AG04449 (cell line): ENCODE measurements at regions not wholly inside any gene's neighbourhood (a gene's known extent, or its start where the extent isn't known, plus 50 kb on each side); places are given as distances from the start of the nearest gene placed in this dataset.

ENCODE experiments used
- CTCF ChIA-PET: fragments of 350-600 bp; formaldehyde crosslinking; extraction: SDS; loops from one replicate; lab custom pipeline; 2021; ENCODE audit warnings: antibody characterized with exemption; lab: Yijun Ruan, JAX
- POLR2A ChIA-PET: fragments of 400-600, 350-600 bp; formaldehyde crosslinking; extraction: SDS; loops from one replicate; lab custom pipeline; 2020; ENCODE audit warnings: antibody characterized with exemption, inconsistent platforms; lab: Yijun Ruan, JAX
- DNase-seq: peaks from one replicate; pipeline ENCODE4 v3.0.0-alpha.2; 2010; ENCODE audit warnings: low read depth, low spot score
- H3K4me3 ChIP-seq: 2 replicates; pipeline ENCODE4 v1.5.1; 2011; ENCODE audit warnings: low read depth, mild to moderate bottlenecking, control low read depth, low read length
- TF ChIP-seq, protein P1 (sequence below): IDR thresholded peaks from one replicate; pipeline ENCODE4 v1.5.1; 2011; ENCODE audit warnings: mild to moderate bottlenecking, moderate library complexity, low read length, control low read depth, inconsistent platforms; ENCODE audit not compliant: insufficient read depth; ENCODE audit errors: missing control alignments

DNA sequence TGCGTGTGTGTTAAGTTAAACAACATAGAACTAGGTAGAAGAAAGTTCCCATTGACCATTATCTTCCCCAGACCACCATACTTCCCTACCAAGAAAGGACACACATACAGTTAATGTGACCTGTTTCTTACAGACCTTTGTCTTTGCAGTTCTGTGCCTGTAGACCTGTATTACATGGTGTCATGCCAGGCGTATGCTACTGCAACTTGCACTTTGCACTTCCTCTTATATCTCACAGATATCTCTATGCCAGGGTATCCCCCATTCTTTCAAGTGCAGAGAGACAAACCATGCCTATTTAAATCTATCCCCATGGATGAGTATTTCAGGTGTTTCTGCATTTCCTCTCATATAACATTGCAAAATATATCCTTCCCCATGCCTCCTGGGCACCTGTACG lies 136.8 kb upstream of the PKDCC start:
- TF ChIP-seq, protein P1, sequence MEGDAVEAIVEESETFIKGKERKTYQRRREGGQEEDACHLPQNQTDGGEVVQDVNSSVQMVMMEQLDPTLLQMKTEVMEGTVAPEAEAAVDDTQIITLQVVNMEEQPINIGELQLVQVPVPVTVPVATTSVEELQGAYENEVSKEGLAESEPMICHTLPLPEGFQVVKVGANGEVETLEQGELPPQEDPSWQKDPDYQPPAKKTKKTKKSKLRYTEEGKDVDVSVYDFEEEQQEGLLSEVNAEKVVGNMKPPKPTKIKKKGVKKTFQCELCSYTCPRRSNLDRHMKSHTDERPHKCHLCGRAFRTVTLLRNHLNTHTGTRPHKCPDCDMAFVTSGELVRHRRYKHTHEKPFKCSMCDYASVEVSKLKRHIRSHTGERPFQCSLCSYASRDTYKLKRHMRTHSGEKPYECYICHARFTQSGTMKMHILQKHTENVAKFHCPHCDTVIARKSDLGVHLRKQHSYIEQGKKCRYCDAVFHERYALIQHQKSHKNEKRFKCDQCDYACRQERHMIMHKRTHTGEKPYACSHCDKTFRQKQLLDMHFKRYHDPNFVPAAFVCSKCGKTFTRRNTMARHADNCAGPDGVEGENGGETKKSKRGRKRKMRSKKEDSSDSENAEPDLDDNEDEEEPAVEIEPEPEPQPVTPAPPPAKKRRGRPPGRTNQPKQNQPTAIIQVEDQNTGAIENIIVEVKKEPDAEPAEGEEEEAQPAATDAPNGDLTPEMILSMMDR = no peak
- H3K4me3 ChIP-seq = no peak overlapping the region
- DNase-seq = no peak
- ChIA-PET POLR2A (no interaction called here), CTCF (no interaction called here)

DNA sequence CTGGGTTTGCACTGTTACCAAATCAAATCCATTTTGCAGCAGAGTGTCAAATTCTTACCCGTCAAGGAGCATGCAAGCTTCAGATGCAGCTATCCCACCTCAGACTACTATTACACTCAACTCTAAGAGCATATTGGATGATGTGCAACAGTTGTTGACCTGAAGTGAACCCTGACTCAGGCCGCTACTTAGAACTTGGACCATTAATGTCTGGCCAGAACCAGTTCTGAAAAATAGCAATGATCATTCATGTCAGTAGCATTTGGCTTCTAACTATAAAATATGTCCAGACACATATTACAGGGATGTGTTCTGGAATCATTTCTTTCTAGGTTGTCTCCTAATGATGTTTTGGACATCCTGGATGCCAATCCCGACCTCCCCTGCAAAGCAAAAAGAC lies 135.5 kb upstream of the PKDCC start:
- CTCF ChIA-PET = no interaction called here
- POLR2A ChIA-PET = no interaction called here
- H3K4me3 ChIP-seq = no peak overlapping the region
- DNase-seq = no peak
- TF ChIP-seq, protein P1 = no peak

DNA sequence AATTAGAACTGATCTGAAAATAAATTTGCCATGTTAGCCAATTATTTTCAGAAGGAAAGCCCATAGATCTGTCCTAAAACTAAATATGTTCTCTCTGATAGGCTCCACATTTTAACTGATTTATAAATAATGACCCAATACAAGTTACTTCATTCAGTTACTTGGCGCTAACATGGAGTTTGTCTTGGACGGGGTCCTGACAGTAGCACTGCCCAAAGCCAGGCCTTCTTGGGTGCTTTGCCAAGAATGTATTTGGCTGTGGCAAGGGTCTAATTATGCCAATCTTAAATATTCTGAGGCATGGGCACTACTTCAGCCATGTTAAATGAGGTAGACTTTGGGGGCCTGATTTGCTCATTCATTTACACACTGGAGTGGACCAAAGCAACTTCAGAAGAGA lies 135.0 kb upstream of the PKDCC start:
- H3K4me3 ChIP-seq = no peak overlapping the region
- DNase-seq = no peak
- ChIA-PET CTCF (no interaction called here), POLR2A (no interaction called here)
- TF ChIP-seq, protein P1 = no peak

DNA sequence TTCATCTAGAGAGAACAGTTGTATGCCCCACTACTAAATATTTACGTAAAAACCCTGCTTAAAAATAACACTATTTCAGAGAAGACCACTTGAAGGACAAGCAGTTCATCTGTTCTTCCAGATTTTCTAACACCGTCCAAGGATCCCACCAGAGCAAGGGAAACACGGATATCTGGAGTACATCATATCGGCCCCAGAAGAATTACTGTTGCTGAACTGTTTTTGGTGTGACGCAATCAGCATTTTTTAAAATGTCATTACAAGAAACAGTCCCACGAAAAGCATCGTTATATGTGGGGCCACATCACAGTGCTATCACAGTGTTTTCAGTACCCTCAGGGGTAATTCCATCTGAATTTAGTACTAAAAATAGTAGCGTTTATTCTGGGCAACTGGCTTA lies 134.5 kb upstream of the PKDCC start:
- H3K4me3 ChIP-seq = no peak overlapping the region
- ChIA-PET POLR2A (no interaction called here), CTCF (no interaction called here)
- TF ChIP-seq, protein P1 = no peak
- no peak for DNase-seq

DNA sequence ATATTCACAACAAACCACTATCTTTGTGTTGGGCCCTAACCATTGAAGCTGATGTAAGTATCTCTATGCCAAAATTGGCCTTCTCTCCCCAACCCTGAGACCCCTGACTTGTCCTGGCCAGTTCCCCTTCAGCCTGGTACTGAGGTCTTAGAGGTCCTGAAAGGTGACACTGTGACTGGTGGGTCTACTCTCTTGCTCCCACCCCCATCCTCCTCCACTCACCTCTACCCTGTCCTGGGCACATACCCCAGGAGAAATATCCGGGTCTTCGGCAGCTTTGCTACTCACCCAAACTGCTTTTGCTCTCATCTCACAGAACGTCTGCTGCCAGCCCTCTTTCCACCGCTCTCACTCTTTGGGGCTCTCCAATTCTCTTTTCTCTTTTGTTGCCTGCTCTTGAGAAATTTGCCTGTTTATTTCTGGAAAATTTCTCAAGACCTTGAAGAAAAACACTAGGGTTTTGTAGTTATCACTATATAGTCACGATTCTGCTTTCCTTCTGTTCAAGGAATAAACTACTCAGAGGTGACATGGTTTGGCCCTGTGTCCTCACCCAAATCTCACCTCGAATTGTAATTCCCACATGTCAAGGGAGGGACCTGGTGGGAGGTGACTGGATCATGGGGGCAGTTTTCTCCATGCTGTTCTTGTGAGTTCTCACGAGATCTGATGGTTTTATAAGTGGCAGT lies 133.8 kb upstream of the PKDCC start:
- H3K4me3 ChIP-seq = no peak overlapping the region
- POLR2A ChIA-PET = no interaction called here
- no peak for DNase-seq
- CTCF ChIA-PET = no interaction called here
- TF ChIP-seq, protein P1 = no peak

DNA sequence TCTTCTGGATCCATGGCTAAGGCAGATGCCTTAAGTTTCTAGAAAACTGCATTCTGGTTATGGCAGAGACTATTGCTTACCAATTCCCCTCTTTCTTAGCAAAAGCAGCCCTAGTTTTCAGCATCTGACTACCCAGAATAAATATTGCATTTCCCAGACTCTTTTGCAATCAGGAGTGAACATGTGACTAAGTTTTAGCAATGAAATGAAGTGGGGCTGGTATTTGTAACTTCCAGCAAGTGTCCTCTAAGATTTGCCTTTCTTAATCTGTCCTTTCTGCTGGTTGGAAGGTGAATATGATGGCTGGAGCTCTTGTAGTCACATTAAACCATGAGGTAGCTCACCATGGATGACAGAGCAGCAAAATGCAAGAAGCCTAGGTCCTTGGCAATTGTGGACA lies 132.9 kb upstream of the PKDCC start:
- DNase-seq = no peak
- POLR2A ChIA-PET = no interaction called here

More for the DNA sequence above, 132.9 kb upstream of the PKDCC start:
- CTCF ChIA-PET = no interaction called here
- TF ChIP-seq, protein P1 = no peak
- H3K4me3 ChIP-seq = no peak overlapping the region
